HCT116 (cell line): ENCODE measurements at regions not wholly inside any gene's neighbourhood (a gene's known extent, or its start where the extent isn't known, plus 50 kb on each side); places are given as distances from the start of the nearest gene placed in this dataset.

ENCODE experiments used
- ATAC-seq: fragments of 200-7000 bp; cut with Tn5 transposase; 2 replicates; pipeline ENCODE4 v1.9.1; 2020; ENCODE audit warnings: mild to moderate bottlenecking, moderate library complexity
- BruUV-seq: library from RNA; stranded (reverse); fragments of 400-500 nt; replicated peaks from 2 replicates; lab custom pipeline; 2021; lab: Mats Ljungman, UMichigan
- CTCF ChIA-PET: fragments of 300-600 bp; sonication (Branson Sonifier 250); formaldehyde crosslinking; loops from one replicate; lab custom pipeline; 2021; ENCODE audit warnings: antibody characterized with exemption; lab: Charles Lee
- POLR2A ChIA-PET: fragments of 300-600, 350-600 bp; sonication (Branson Sonifier 250); formaldehyde crosslinking; loops from one replicate; lab custom pipeline; 2021; ENCODE audit warnings: antibody characterized with exemption; lab: Charles Lee
- RAD21 ChIA-PET, 2 experiments: fragments of 300-600 bp; sonication (Branson Sonifier 250); formaldehyde crosslinking; loops; one replicate each; lab custom pipeline; 2023; ENCODE audit warnings: low total read pairs in 2 of 2; ENCODE audit not compliant: uncharacterized antibody in 2 of 2, unreplicated experiment in 2 of 2, low non-redundant PET in 1 of 2; lab: Charles Lee
- DNase-seq: peaks from one replicate; pipeline ENCODE4 v3.0.0-alpha.2; 2010; ENCODE audit warnings: low read depth, low spot score
- H2AFZ ChIP-seq: fragments of 200-600 bp; shearing (Covaris generic), sonication (generic); 2 replicates; pipeline ENCODE4 v1.6.1; 2017; ENCODE audit warnings: low read depth, mixed run types, mixed read lengths, antibody characterized with exemption, low read length; ENCODE audit not compliant: poor library complexity, severe bottlenecking
- H3K27ac ChIP-seq: 2 replicates; pipeline ENCODE4 v1.5.1; 2012; ENCODE audit warnings: low read depth, low read length
- H3K27me3 ChIP-seq: fragments of 200-600 bp; sonication (generic); 2 replicates; pipeline ENCODE4 v1.6.1; 2016; ENCODE audit warnings: mixed run types, low read length, mixed read lengths; ENCODE audit not compliant: insufficient read depth
- H3K36me3 ChIP-seq, 2 experiments: fragments of 200-500 bp in 1 of 2; fragments of 200-600 bp in 1 of 2; sonication (Bioruptor generic) in 1 of 2; sonication (generic) in 1 of 2; 2 replicates each; pipeline versions ENCODE4 v1.5.1 to v1.6.1; 2014 to 2016; ENCODE audit warnings: low read length in 2 of 2, inconsistent platforms in 1 of 2, mixed read lengths in 1 of 2, mixed run types in 1 of 2; ENCODE audit not compliant: insufficient read depth in 2 of 2, control insufficient read depth in 1 of 2
- H3K4me1 ChIP-seq, 2 experiments: fragments of 200-600 bp in 1 of 2; sonication (generic) in 1 of 2; 2 replicates each; pipeline versions ENCODE4 v1.5.1 to v1.6.1; 2012 to 2017; ENCODE audit warnings: low read length in 2 of 2, inconsistent platforms in 1 of 2, mild to moderate bottlenecking in 1 of 2, mixed read lengths in 1 of 2, mixed run types in 1 of 2, moderate library complexity in 1 of 2; ENCODE audit not compliant: insufficient read depth in 2 of 2, control insufficient read depth in 1 of 2
- H3K4me2 ChIP-seq: fragments of 200-600 bp; sonication (generic); 2 replicates; pipeline ENCODE4 v1.6.1; 2017; ENCODE audit warnings: mixed run types, low read length, mixed read lengths
- H3K4me3 ChIP-seq, 2 experiments: fragments of 200-600 bp in 1 of 2; sonication (generic) in 1 of 2; replicated peaks in 1 of 2; 2 replicates each; pipeline ENCODE4 v1.5.1; 2011 to 2016; ENCODE audit warnings: low read length in 2 of 2, control low read depth in 1 of 2, low read depth in 1 of 2, mild to moderate bottlenecking in 1 of 2, mixed read lengths in 1 of 2, mixed run types in 1 of 2
- H3K79me2 ChIP-seq: fragments of 200-600 bp; sonication (generic); 2 replicates; pipeline ENCODE4 v1.6.1; 2017; ENCODE audit warnings: mild to moderate bottlenecking, mixed run types, low read length, moderate library complexity, mixed read lengths; ENCODE audit not compliant: insufficient read depth
- H3K9ac ChIP-seq: fragments of 200-600 bp; sonication (generic); 2 replicates; pipeline ENCODE4 v1.6.1; 2016; ENCODE audit warnings: low read length, mixed read lengths
- H3K9me2 ChIP-seq: fragments of 200-600 bp; sonication (generic), shearing (Covaris generic); 2 replicates; pipeline ENCODE4 v1.6.1; 2017; ENCODE audit warnings: mixed run types, mild to moderate bottlenecking, moderate library complexity; ENCODE audit not compliant: insufficient read depth
- H3K9me3 ChIP-seq, 2 experiments: fragments of 200-500 bp in 1 of 2; fragments of 200-600 bp in 1 of 2; sonication (Bioruptor generic) in 1 of 2; sonication (generic) in 1 of 2; 2 replicates each; pipeline ENCODE4 v1.6.1; 2014 to 2017; ENCODE audit warnings: low read length in 2 of 2, mixed read lengths in 2 of 2, inconsistent platforms in 1 of 2, low read depth in 1 of 2, mild to moderate bottlenecking in 1 of 2, mixed run types in 1 of 2, moderate library complexity in 1 of 2; ENCODE audit not compliant: control insufficient read depth in 1 of 2, insufficient read depth in 1 of 2
- H4K20me1 ChIP-seq: fragments of 200-600 bp; sonication (generic), shearing (Covaris generic); 2 replicates; pipeline ENCODE4 v1.6.1; 2017; ENCODE audit warnings: mixed run types, mild to moderate bottlenecking, moderate library complexity; ENCODE audit not compliant: insufficient read depth
- CBX3 ChIP-seq: IDR thresholded peaks from 2 replicates; pipeline ENCODE4 v1.6.1; 2012; ENCODE audit warnings: low read depth
- CEBPB ChIP-seq: IDR thresholded peaks from 2 replicates; pipeline ENCODE4 v1.6.1; 2012; ENCODE audit warnings: low read depth
- EGR1 ChIP-seq: IDR thresholded peaks from 2 replicates; pipeline ENCODE4 v1.6.1; 2012; ENCODE audit warnings: low read depth
- EZH2 ChIP-seq: fragments of 200-600 bp; sonication (generic); IDR thresholded peaks from 2 replicates; pipeline ENCODE4 v1.6.1; 2017; ENCODE audit warnings: antibody characterized with exemption, mixed run types
- EZH2phosphoT487 ChIP-seq: fragments of 200-600 bp; IDR thresholded peaks from 2 replicates; pipeline ENCODE4 v1.6.1; 2018; ENCODE audit warnings: antibody characterized with exemption, borderline replicate concordance
- FOSL1 ChIP-seq: IDR thresholded peaks from 2 replicates; pipeline ENCODE4 v1.6.1; 2012; ENCODE audit warnings: low read depth
- JUND ChIP-seq: IDR thresholded peaks from 2 replicates; pipeline ENCODE4 v1.6.1; 2012
- POLR2A ChIP-seq: IDR thresholded peaks from 2 replicates; pipeline ENCODE4 v1.7.0; 2011; ENCODE audit warnings: borderline replicate concordance; ENCODE audit not compliant: insufficient read depth, insufficient read length; ENCODE audit errors: extremely low read depth
- POLR2AphosphoS5 ChIP-seq: IDR thresholded peaks from 2 replicates; pipeline ENCODE4 v1.6.1; 2011; ENCODE audit warnings: mild to moderate bottlenecking, low read depth, low read length, moderate library complexity
- RAD21 ChIP-seq: IDR thresholded peaks from 2 replicates; pipeline ENCODE4 v1.6.1; 2012; ENCODE audit warnings: low read depth, mild to moderate bottlenecking
- SIN3A ChIP-seq: IDR thresholded peaks from 2 replicates; pipeline ENCODE4 v1.6.1; 2012; ENCODE audit warnings: low read depth
- SP1 ChIP-seq: IDR thresholded peaks from 2 replicates; pipeline ENCODE4 v1.6.1; 2012; ENCODE audit warnings: low read depth
- TCF7L2 ChIP-seq: IDR thresholded peaks from 2 replicates; pipeline ENCODE4 v1.7.0; 2011; ENCODE audit warnings: borderline replicate concordance, inconsistent platforms; ENCODE audit not compliant: insufficient read depth, insufficient read length; ENCODE audit errors: extremely low read depth
- YY1 ChIP-seq: IDR thresholded peaks from 2 replicates; pipeline ENCODE4 v1.6.1; 2011; ENCODE audit warnings: low read length, low read depth, moderate library complexity, mild to moderate bottlenecking; ENCODE audit not compliant: insufficient replicate concordance; ENCODE audit errors: extremely low read depth
- ZFX ChIP-seq: fragments of 450-650 bp; IDR thresholded peaks from 2 replicates; pipeline ENCODE4 v1.6.1; 2017
- intact Hi-C: fragments of 100-400 bp; cut with micrococcal nuclease; formaldehyde crosslinking; loops from 2 replicates; pipeline ENCODE4 v1.10.0; 2022
- TF ChIP-seq, protein P1 (sequence below), 3 experiments: fragments of 200-600 bp in 1 of 3; sonication (generic) in 1 of 3; IDR thresholded peaks in 2 of 3; conservative IDR thresholded peaks in 1 of 3; 2 replicates each; pipeline ENCODE4 v1.5.1; 2012 to 2017; ENCODE audit warnings: low read depth in 2 of 3, low read length in 2 of 3, antibody characterized with exemption in 1 of 3, borderline replicate concordance in 1 of 3, control low read depth in 1 of 3, mild to moderate bottlenecking in 1 of 3, mixed read lengths in 1 of 3, mixed run types in 1 of 3, moderate library complexity in 1 of 3; ENCODE audit not compliant: insufficient read depth in 1 of 3
- TF ChIP-seq, protein P2 (sequence below): IDR thresholded peaks from 2 replicates; pipeline ENCODE4 v1.6.1; 2011; ENCODE audit warnings: mild to moderate bottlenecking, low read length, moderate library complexity; ENCODE audit not compliant: insufficient replicate concordance; ENCODE audit errors: extremely low read depth
- TF ChIP-seq, protein P3 (sequence below): IDR thresholded peaks from 2 replicates; pipeline ENCODE4 v1.6.1; 2012
- TF ChIP-seq, protein P4 (sequence below): IDR thresholded peaks from 2 replicates; pipeline ENCODE4 v1.6.1; 2012

DNA sequence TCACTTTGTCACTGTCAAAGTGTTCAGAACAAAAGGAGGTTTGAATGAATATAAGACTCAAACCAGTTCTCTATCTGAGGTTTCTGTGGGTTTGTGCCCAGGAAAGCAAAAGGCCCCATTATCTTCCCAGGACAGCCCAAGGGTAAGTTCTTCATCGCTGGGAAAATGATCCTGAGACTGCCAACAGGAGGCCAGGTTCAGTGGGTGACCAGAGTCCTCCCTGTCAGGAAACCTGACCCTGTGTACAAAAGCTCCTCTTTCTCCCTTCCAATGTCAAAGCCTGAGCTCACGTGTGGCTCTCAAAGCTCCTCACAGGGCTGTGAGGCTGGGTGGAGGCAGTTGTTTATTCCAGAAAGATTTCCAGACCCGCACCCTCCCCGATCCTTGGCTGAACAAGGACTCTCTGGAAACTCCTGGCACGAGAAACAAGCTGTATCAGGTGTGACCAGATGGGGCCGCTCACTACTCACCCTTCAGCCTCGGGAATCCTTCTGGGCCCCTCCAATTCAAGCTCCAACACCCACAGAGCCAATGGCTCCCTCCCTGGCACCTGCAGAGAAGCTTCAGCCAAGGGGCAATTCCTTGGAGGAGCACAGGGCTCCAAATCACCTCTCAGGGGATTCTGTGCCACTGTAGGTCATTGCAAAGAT lies 1516.7 kb downstream of the TSPY10 start (continued):
- TF ChIP-seq EGR1, result no peak
- TF ChIP-seq SP1, result no peak
- no peak for TF ChIP-seq JUND
- TF ChIP-seq, protein P1, sequence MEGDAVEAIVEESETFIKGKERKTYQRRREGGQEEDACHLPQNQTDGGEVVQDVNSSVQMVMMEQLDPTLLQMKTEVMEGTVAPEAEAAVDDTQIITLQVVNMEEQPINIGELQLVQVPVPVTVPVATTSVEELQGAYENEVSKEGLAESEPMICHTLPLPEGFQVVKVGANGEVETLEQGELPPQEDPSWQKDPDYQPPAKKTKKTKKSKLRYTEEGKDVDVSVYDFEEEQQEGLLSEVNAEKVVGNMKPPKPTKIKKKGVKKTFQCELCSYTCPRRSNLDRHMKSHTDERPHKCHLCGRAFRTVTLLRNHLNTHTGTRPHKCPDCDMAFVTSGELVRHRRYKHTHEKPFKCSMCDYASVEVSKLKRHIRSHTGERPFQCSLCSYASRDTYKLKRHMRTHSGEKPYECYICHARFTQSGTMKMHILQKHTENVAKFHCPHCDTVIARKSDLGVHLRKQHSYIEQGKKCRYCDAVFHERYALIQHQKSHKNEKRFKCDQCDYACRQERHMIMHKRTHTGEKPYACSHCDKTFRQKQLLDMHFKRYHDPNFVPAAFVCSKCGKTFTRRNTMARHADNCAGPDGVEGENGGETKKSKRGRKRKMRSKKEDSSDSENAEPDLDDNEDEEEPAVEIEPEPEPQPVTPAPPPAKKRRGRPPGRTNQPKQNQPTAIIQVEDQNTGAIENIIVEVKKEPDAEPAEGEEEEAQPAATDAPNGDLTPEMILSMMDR (IDR thresholded peaks at IDR 0.05 in 2 of 3, conservative IDR thresholded peaks at IDR 0.05 in 1 of 3; ENCODE audit: borderline replicate concordance in 1 of 3, insufficient read depth in 1 of 3, low read depth in 2 of 3, low read length in 2 of 3), result no peak

DNA sequence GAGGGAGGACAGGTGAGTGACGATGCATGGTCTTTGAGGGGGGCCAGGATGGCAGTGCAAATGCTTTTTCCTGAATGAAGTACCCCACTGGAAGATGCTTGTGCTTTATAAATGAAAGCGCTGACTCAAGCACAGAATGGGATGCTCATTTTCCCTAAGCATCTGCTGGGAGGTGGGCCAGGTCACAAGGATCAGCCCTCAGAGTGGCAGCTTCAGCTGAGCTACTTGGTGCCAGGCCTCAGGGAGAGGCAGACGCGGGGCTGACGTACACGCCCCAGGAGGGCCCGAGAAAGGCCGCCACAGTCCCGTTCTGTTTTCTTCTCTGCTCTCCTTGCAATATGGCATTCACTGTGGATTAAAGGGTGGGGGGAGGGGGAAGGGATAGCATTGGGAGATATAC lies 1535.8 kb downstream of the TSPY10 start:
- no peak overlapping the region for H3K4me3 ChIP-seq
- H3K4me2 ChIP-seq, result no peak overlapping the region
- H4K20me1 ChIP-seq, result no peaks in the 10 kb centered on the region
- no peaks in the 10 kb centered on the region for H3K79me2 ChIP-seq
- no peak overlapping the region for H3K27ac ChIP-seq
- H3K9ac ChIP-seq, result no peak overlapping the region
- H3K9me2 ChIP-seq, result no peaks in the 10 kb centered on the region
- ATAC-seq (no peak), DNase-seq (no peak)
- no peaks in the 10 kb centered on the region for H3K9me3 ChIP-seq
- H3K27me3 ChIP-seq, result no peaks in the 10 kb centered on the region
- H2AFZ ChIP-seq, result no peak overlapping the region
- TF ChIP-seq YY1 (no peak), EGR1 (no peak), POLR2A (no peak), SIN3A (no peak), POLR2AphosphoS5 (no peak), ZFX (no peak), RAD21 (no peak), TCF7L2 (no peak), EZH2 (no peak), SP1 (no peak), FOSL1 (no peak), EZH2phosphoT487 (no peak), JUND (no peak), CBX3 (no peak), CEBPB (no peak)
- TF ChIP-seq, protein P2, sequence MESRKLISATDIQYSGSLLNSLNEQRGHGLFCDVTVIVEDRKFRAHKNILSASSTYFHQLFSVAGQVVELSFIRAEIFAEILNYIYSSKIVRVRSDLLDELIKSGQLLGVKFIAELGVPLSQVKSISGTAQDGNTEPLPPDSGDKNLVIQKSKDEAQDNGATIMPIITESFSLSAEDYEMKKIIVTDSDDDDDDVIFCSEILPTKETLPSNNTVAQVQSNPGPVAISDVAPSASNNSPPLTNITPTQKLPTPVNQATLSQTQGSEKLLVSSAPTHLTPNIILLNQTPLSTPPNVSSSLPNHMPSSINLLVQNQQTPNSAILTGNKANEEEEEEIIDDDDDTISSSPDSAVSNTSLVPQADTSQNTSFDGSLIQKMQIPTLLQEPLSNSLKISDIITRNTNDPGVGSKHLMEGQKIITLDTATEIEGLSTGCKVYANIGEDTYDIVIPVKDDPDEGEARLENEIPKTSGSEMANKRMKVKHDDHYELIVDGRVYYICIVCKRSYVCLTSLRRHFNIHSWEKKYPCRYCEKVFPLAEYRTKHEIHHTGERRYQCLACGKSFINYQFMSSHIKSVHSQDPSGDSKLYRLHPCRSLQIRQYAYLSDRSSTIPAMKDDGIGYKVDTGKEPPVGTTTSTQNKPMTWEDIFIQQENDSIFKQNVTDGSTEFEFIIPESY, result no peak
- TF ChIP-seq, protein P1 (IDR thresholded peaks at IDR 0.05 in 2 of 3, conservative IDR thresholded peaks at IDR 0.05 in 1 of 3; ENCODE audit: borderline replicate concordance in 1 of 3, insufficient read depth in 1 of 3, low read depth in 2 of 3, low read length in 2 of 3), result no peak
- TF ChIP-seq, protein P3, sequence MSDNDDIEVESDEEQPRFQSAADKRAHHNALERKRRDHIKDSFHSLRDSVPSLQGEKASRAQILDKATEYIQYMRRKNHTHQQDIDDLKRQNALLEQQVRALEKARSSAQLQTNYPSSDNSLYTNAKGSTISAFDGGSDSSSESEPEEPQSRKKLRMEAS, result no peak
- TF ChIP-seq, protein P4, sequence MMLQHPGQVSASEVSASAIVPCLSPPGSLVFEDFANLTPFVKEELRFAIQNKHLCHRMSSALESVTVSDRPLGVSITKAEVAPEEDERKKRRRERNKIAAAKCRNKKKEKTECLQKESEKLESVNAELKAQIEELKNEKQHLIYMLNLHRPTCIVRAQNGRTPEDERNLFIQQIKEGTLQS, result no peak
- TF ChIP-seq, all 23 proteins: peak for 0
- ChIA-PET POLR2A (no interaction called here), RAD21 (no interaction called here), CTCF (no interaction called here)
- intact Hi-C loops, result no loop called here
- no peaks in the 10 kb centered on the region for H3K36me3 ChIP-seq
- no peaks in the 10 kb centered on the region for H3K4me1 ChIP-seq
- BruUV-seq, result no TSS peak
